ENCODE measurements at regions not wholly inside any gene's neighbourhood (a gene's known extent, or its start where the extent isn't known, plus 50 kb on each side); places are given as distances from the start of the nearest gene placed in this dataset.
"Not testable (repeated sequence)": the region's sequence is repeated elsewhere in the genome, so short reads cannot be mapped to it uniquely, and the experiment has no call there.

- H3K27me3 Mint-ChIP-seq (ENCODE audit: low read depth); H3K27ac Mint-ChIP-seq; DNase-seq (ENCODE audit: low spot score); H3K4me3 Mint-ChIP-seq (ENCODE audit: low read depth); intact Hi-C loops (cut with micrococcal nuclease): not testable (repeated sequence)
- Mint-ChIP-seq H3K9me3 (peaks cover 39% of the 10 kb centered on the region), H3K36me3 (ENCODE audit: low read depth) (peaks cover 62% of the 10 kb centered on the region), H3K4me1 (ENCODE audit: low read depth) (peaks cover 35% of the 10 kb centered on the region)
Measured at GRCh38 chr12:46543378-46543795, 170.8 kb upstream of the SLC38A2 start.

- peaks cover 21% of the 10 kb centered on the region for H3K4me1 Mint-ChIP-seq (ENCODE audit: low read depth)
Measured at GRCh38 chr12:46538976-46539375, 166.4 kb upstream of the SLC38A2 start.

GRCh38 chr12:46537387-46537955 is 164.9 kb upstream of the SLC38A2 start:
- Mint-ChIP-seq H3K4me3 (ENCODE audit: low read depth) (no peak overlapping the region), H3K4me1 (ENCODE audit: low read depth) (peaks cover 11% of the 10 kb centered on the region), H3K27me3 (ENCODE audit: low read depth) (no peaks in the 10 kb centered on the region), H3K27ac (no peak overlapping the region), H3K9me3 (peaks cover 21% of the 10 kb centered on the region), H3K36me3 (ENCODE audit: low read depth) (peaks cover 27% of the 10 kb centered on the region)
- DNase-seq (ENCODE audit: low spot score) = no peak
- intact Hi-C loops (cut with micrococcal nuclease) = no loop called here

More at GRCh38 chr12:46538976-46539375, 166.4 kb upstream of the SLC38A2 start:
- DNase-seq (ENCODE audit: low spot score) = no peak
- no peak overlapping the region for H3K27ac Mint-ChIP-seq
- H3K4me3 Mint-ChIP-seq (ENCODE audit: low read depth) = no peak overlapping the region
- H3K27me3 Mint-ChIP-seq (ENCODE audit: low read depth) = no peaks in the 10 kb centered on the region
- H3K36me3 Mint-ChIP-seq (ENCODE audit: low read depth) = peaks cover 41% of the 10 kb centered on the region
- peaks cover 22% of the 10 kb centered on the region for H3K9me3 Mint-ChIP-seq
- intact Hi-C loops (cut with micrococcal nuclease) = no loop called here

- DNase-seq (ENCODE audit: low spot score); H3K27me3 Mint-ChIP-seq (ENCODE audit: low read depth); intact Hi-C loops (cut with micrococcal nuclease); H3K4me3 Mint-ChIP-seq (ENCODE audit: low read depth); H3K27ac Mint-ChIP-seq: not testable (repeated sequence)
- Mint-ChIP-seq H3K9me3 (peaks cover 20% of the 10 kb centered on the region), H3K4me1 (ENCODE audit: low read depth) (peaks cover 11% of the 10 kb centered on the region), H3K36me3 (ENCODE audit: low read depth) (peaks cover 26% of the 10 kb centered on the region)
Measured at GRCh38 chr12:46536316-46536715, 163.7 kb upstream of the SLC38A2 start.

GRCh38 chr12:46535907-46536306 is 163.3 kb upstream of the SLC38A2 start:
- H3K4me1 Mint-ChIP-seq (ENCODE audit: low read depth) = peaks cover 11% of the 10 kb centered on the region
- H3K9me3 Mint-ChIP-seq = peaks cover 18% of the 10 kb centered on the region
- intact Hi-C loops (cut with micrococcal nuclease) = no loop called here
- no peak for DNase-seq (ENCODE audit: low spot score)
- H3K27me3 Mint-ChIP-seq (ENCODE audit: low read depth) = no peaks in the 10 kb centered on the region
- H3K4me3 Mint-ChIP-seq (ENCODE audit: low read depth) = no peak overlapping the region
- no peak overlapping the region for H3K27ac Mint-ChIP-seq
- H3K36me3 Mint-ChIP-seq (ENCODE audit: low read depth) = peaks cover 21% of the 10 kb centered on the region

GRCh38 chr12:46535376-46535775 is 162.8 kb upstream of the SLC38A2 start:
- intact Hi-C loops (cut with micrococcal nuclease) = no loop called here
- H3K27ac Mint-ChIP-seq = no peak overlapping the region
- H3K9me3 Mint-ChIP-seq = peaks cover 14% of the 10 kb centered on the region
- peaks cover 11% of the 10 kb centered on the region for H3K4me1 Mint-ChIP-seq (ENCODE audit: low read depth)
- no peaks in the 10 kb centered on the region for H3K27me3 Mint-ChIP-seq (ENCODE audit: low read depth)
- H3K36me3 Mint-ChIP-seq (ENCODE audit: low read depth) = peaks cover 16% of the 10 kb centered on the region
- DNase-seq (ENCODE audit: low spot score) = no peak
- no peak overlapping the region for H3K4me3 Mint-ChIP-seq (ENCODE audit: low read depth)

- peaks cover 13% of the 10 kb centered on the region for H3K36me3 Mint-ChIP-seq (ENCODE audit: low read depth)
- H3K27me3 Mint-ChIP-seq (ENCODE audit: low read depth) = no peaks in the 10 kb centered on the region
- H3K27ac Mint-ChIP-seq = no peak overlapping the region
- H3K9me3 Mint-ChIP-seq = peaks cover 15% of the 10 kb centered on the region
- no peak overlapping the region for H3K4me3 Mint-ChIP-seq (ENCODE audit: low read depth)
- H3K4me1 Mint-ChIP-seq (ENCODE audit: low read depth) = peaks cover 11% of the 10 kb centered on the region
- DNase-seq (ENCODE audit: low spot score) = no peak
- intact Hi-C loops (cut with micrococcal nuclease) = no loop called here
Measured at GRCh38 chr12:46534327-46534840, 161.8 kb upstream of the SLC38A2 start.

GRCh38 chr12:46533723-46534122 is 161.2 kb upstream of the SLC38A2 start:
- H3K4me3 Mint-ChIP-seq (ENCODE audit: low read depth) = no peak overlapping the region
- no peaks in the 10 kb centered on the region for H3K27me3 Mint-ChIP-seq (ENCODE audit: low read depth)
- no peak overlapping the region for H3K27ac Mint-ChIP-seq
- DNase-seq (ENCODE audit: low spot score) = no peak
- H3K9me3 Mint-ChIP-seq = peaks cover 20% of the 10 kb centered on the region
- intact Hi-C loops (cut with micrococcal nuclease) = no loop called here
- peaks cover 11% of the 10 kb centered on the region for H3K4me1 Mint-ChIP-seq (ENCODE audit: low read depth)
- H3K36me3 Mint-ChIP-seq (ENCODE audit: low read depth) = peaks cover 13% of the 10 kb centered on the region

GRCh38 chr12:46531804-46532203 is 159.2 kb upstream of the SLC38A2 start:
- no peak overlapping the region for H3K4me3 Mint-ChIP-seq (ENCODE audit: low read depth)
- no peak for DNase-seq (ENCODE audit: low spot score)
- H3K9me3 Mint-ChIP-seq = peaks cover 20% of the 10 kb centered on the region
- H3K4me1 Mint-ChIP-seq (ENCODE audit: low read depth) = peaks cover 11% of the 10 kb centered on the region
- peaks cover 29% of the 10 kb centered on the region for H3K36me3 Mint-ChIP-seq (ENCODE audit: low read depth)
- H3K27me3 Mint-ChIP-seq (ENCODE audit: low read depth) = no peaks in the 10 kb centered on the region
- intact Hi-C loops (cut with micrococcal nuclease) = no loop called here
- no peak overlapping the region for H3K27ac Mint-ChIP-seq

- H3K4me1 Mint-ChIP-seq (ENCODE audit: low read depth) = peaks cover 7% of the 10 kb centered on the region
- H3K27me3 Mint-ChIP-seq (ENCODE audit: low read depth) = no peaks in the 10 kb centered on the region
- intact Hi-C loops (cut with micrococcal nuclease) = no loop called here
- H3K36me3 Mint-ChIP-seq (ENCODE audit: low read depth) = peaks cover 33% of the 10 kb centered on the region
- no peak overlapping the region for H3K4me3 Mint-ChIP-seq (ENCODE audit: low read depth)
- H3K9me3 Mint-ChIP-seq = peaks cover 20% of the 10 kb centered on the region
- H3K27ac Mint-ChIP-seq = no peak overlapping the region
- no peak for DNase-seq (ENCODE audit: low spot score)
Measured at GRCh38 chr12:46531059-46531785, 158.6 kb upstream of the SLC38A2 start.

GRCh38 chr12:46530373-46531056 is 157.9 kb upstream of the SLC38A2 start:
- H3K27ac Mint-ChIP-seq = no peak overlapping the region
- no peaks in the 10 kb centered on the region for H3K4me1 Mint-ChIP-seq (ENCODE audit: low read depth)

GRCh38 chr12:46526233-46526632 is 153.7 kb upstream of the SLC38A2 start:
- intact Hi-C loops (cut with micrococcal nuclease) = no loop called here
- Mint-ChIP-seq H3K4me1 (ENCODE audit: low read depth) (peaks cover 38% of the 10 kb centered on the region), H3K36me3 (ENCODE audit: low read depth) (peaks cover 40% of the 10 kb centered on the region), H3K4me3 (ENCODE audit: low read depth) (no peak overlapping the region), H3K27me3 (ENCODE audit: low read depth) (no peaks in the 10 kb centered on the region), H3K9me3 (peaks cover 13% of the 10 kb centered on the region), H3K27ac (no peak overlapping the region)
- no peak for DNase-seq (ENCODE audit: low spot score)

More at GRCh38 chr12:46530373-46531056, 157.9 kb upstream of the SLC38A2 start:
- no peak for DNase-seq (ENCODE audit: low spot score)
- intact Hi-C loops (cut with micrococcal nuclease) = no loop called here
- Mint-ChIP-seq H3K36me3 (ENCODE audit: low read depth) (peaks cover 35% of the 10 kb centered on the region), H3K9me3 (peaks cover 20% of the 10 kb centered on the region), H3K27me3 (ENCODE audit: low read depth) (no peaks in the 10 kb centered on the region), H3K4me3 (ENCODE audit: low read depth) (no peak overlapping the region)

GRCh38 chr12:46524778-46525177 is 152.2 kb upstream of the SLC38A2 start:
- Mint-ChIP-seq H3K9me3 (peaks cover 7% of the 10 kb centered on the region), H3K36me3 (ENCODE audit: low read depth) (peaks cover 36% of the 10 kb centered on the region), H3K4me1 (ENCODE audit: low read depth) (peaks cover 49% of the 10 kb centered on the region), H3K27me3 (ENCODE audit: low read depth) (no peaks in the 10 kb centered on the region), H3K4me3 (ENCODE audit: low read depth) (no peak overlapping the region), H3K27ac (peak overlapping the region; percentile 97)
- no peak for DNase-seq (ENCODE audit: low spot score)
- intact Hi-C loops (cut with micrococcal nuclease) = loop anchor here (1.0 to 2.0 kb wide), 3 partner anchors 25 to 137 kb away; no protein-coding TSS in a partner anchor

Measured in activated T-helper 2 cell treated with anti-CD3 and anti-CD28 coated beads, Interferon-gamma antibody, Interleukin-2, Interleukin-4, amounts not matched to agents 10 μg/mL and 5 μg/mL and 100 μg/mL, durations not matched to agents 14 hours and 24 hours and 36 hours (primary cell).